ENCODE measurements at regions not wholly inside any gene's neighbourhood (a gene's known extent, or its start where the extent isn't known, plus 50 kb on each side); places are given as distances from the start of the nearest gene placed in this dataset.

DNA sequence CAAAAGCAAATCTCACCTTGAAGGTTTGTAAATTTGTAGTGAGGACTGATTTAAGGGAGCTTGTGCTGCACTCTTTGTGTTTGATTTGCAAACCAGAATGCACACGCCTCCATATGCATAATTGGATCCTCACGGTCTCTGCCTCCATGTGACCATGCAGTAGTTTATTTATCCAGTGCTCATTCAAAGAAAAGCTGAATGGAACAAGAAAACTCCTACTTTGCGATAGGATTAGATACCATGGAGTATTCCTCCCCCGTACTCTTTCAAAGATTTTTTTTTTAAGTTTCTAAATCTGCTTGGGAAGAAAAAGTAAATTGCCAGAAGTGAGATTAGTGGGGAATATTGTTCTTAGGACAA lies 290.4 kb upstream of the TUT7 start:
- Histone ChIP-seq H3K36me3 (ENCODE audit: insufficient read depth) (no peaks in the 10 kb centered on the region), H3K27ac (ENCODE audit: low read depth) (no peak overlapping the region), H3K4me3 (ENCODE audit: low read depth, low read length) (no peak overlapping the region), H3K4me1 (ENCODE audit: insufficient read depth) (no peaks in the 10 kb centered on the region)
- WGBS: 90% methylated on average over 4 of the region's 4 CpGs
- no peak for DNase-seq (ENCODE audit: extremely low spot score)

DNA sequence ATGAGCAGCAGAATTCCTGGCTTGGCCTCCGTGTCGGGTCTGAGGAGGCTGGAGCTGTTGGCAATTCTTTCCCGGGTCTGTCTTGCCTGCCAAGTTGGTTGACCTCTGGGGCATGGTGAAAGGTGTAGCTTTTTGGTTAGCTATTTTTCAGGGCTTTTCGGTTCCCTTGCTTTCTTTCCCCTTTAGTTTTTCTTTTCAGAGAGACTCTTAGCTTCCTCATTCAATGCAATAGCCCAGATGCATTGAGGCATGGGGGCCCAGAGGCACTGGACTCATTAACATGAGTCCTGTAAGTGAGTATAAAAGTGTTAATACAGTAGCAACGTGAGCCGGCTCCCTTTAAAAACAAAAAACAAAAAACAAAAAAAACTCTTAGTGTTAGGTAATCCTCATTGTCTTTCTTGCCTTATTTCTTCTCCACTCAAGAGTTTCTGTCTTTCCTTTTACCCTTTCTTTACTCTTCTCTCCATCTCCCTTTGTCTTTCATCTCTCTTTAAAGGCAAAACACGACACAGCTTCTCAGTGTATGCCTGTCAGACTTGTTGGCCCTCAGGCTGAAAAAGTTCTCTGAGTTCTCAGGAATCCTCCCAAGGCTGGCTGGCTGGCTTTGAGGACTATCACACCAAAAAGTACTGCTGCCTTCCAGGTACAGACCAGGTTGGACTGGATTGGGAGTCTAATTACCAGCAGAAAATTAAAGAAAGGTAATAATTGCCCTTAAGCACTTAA lies 289.9 kb upstream of the TUT7 start:
- no peaks in the 10 kb centered on the region for H3K36me3 ChIP-seq (ENCODE audit: insufficient read depth)
- WGBS: 91% methylated on average over 7 of the region's 7 CpGs
- no peak for DNase-seq (ENCODE audit: extremely low spot score)
- no peaks in the 10 kb centered on the region for H3K4me1 ChIP-seq (ENCODE audit: insufficient read depth)
- H3K4me3 ChIP-seq (ENCODE audit: low read depth, low read length): no peak overlapping the region
- H3K27ac ChIP-seq (ENCODE audit: low read depth): no peak overlapping the region

DNA sequence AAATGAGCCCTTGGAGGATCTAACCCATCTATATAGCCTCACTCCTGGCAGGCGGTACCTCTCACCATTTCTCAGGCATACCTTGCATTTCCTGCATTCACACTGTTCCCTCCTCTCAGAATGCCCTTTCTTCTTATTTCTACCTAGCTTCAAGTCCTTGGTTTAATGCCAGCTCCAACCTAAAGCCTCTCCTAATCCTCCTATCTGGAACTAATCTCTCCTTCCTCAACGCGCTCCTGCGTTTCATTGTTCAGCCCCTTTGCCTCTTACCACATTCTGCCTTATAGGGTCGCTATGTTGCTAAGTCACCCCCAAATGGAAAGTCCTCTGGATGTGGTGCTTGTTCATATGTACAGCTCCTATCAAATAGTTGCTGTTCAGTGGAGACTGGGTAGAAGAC lies 288.5 kb upstream of the TUT7 start:
- 92% methylated on average over 5 of the region's 5 CpGs for WGBS
- no peaks in the 10 kb centered on the region for H3K36me3 ChIP-seq (ENCODE audit: insufficient read depth)

DNA sequence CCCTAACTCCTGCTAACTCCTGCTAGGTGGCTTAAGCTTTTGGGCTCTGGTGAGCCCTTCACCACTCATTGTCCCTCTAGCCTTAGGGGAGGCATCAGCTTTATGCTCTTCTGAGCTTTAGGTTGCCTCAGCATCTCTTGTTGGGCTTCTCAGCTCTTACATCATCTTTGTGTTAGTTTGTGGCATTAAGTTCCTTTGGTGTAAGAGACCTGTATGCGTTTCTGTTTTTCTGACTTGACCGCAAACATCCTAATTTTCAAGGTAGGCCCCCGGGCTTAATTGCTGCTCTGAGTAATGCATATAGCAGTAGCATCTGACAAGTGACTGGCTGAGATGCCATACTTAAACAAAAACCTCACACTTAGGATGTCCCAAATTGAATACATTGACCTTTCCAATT lies 287.8 kb upstream of the TUT7 start:
- H3K36me3 ChIP-seq (ENCODE audit: insufficient read depth): no peaks in the 10 kb centered on the region
- WGBS: 96% methylated on average over 3 of the region's 3 CpGs
- H3K4me3 ChIP-seq (ENCODE audit: low read depth, low read length): no peak overlapping the region
- DNase-seq (ENCODE audit: extremely low spot score): no peak
- H3K27ac ChIP-seq (ENCODE audit: low read depth): no peak overlapping the region
- H3K4me1 ChIP-seq (ENCODE audit: insufficient read depth): no peaks in the 10 kb centered on the region

More for the DNA sequence above, 288.5 kb upstream of the TUT7 start:
- Histone ChIP-seq H3K4me1 (ENCODE audit: insufficient read depth) (no peaks in the 10 kb centered on the region), H3K4me3 (ENCODE audit: low read depth, low read length) (no peak overlapping the region), H3K27ac (ENCODE audit: low read depth) (no peak overlapping the region)
- no peak for DNase-seq (ENCODE audit: extremely low spot score)

DNA sequence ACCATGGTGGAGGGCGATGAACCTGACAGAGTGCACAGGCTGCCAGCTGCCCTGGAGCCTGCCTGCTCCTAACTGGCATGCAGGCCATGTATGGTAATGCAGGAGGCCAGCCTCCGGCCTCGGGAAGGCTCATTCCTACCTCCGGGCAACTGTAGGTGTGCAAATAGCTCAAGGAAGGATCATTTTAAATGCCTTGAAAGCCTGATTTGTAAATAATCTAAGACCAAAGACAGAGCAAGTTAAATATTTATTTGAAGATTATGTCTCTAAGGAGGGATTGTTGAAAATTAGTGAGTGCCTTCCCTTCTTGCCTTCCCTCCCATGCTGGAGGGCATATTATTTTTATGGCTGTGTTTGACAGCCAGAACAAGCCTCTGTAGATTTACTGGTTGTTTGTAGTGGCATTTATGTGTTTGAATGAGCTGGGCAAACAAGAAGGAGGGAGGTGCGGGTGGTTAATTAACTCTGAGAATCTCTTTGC lies 285.7 kb upstream of the TUT7 start:
- DNase-seq (ENCODE audit: extremely low spot score): no peak
- WGBS: 70% methylated on average over 5 of the region's 5 CpGs
- Histone ChIP-seq H3K27ac (ENCODE audit: low read depth) (no peak overlapping the region), H3K4me1 (ENCODE audit: insufficient read depth) (no peaks in the 10 kb centered on the region), H3K4me3 (ENCODE audit: low read depth, low read length) (no peak overlapping the region), H3K36me3 (ENCODE audit: insufficient read depth) (no peaks in the 10 kb centered on the region)

DNA sequence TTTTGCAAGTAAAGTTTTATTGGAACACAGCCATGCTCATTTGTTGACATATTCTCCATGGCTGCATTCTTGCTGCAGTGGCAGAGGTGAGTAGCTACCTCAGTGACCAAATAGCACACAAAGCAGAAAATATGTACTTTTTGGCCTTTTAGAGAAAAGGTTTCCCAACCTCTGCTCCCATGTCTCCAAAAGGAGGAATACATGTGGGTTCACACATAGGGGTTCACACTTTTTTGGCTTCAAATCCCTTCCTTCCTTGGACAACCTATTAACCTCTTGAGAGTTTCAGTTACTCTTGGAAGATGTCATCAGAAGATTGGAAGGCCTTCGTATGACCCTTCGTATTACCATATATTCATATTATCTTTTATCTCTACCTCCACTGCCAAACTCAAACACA lies 285.1 kb upstream of the TUT7 start:
- no peaks in the 10 kb centered on the region for H3K36me3 ChIP-seq (ENCODE audit: insufficient read depth)
- no peaks in the 10 kb centered on the region for H3K4me1 ChIP-seq (ENCODE audit: insufficient read depth)
- no peak overlapping the region for H3K4me3 ChIP-seq (ENCODE audit: low read depth, low read length)
- no peak for DNase-seq (ENCODE audit: extremely low spot score)
- WGBS: 97% methylated on average over 2 of the region's 2 CpGs
- H3K27ac ChIP-seq (ENCODE audit: low read depth): no peak overlapping the region

DNA sequence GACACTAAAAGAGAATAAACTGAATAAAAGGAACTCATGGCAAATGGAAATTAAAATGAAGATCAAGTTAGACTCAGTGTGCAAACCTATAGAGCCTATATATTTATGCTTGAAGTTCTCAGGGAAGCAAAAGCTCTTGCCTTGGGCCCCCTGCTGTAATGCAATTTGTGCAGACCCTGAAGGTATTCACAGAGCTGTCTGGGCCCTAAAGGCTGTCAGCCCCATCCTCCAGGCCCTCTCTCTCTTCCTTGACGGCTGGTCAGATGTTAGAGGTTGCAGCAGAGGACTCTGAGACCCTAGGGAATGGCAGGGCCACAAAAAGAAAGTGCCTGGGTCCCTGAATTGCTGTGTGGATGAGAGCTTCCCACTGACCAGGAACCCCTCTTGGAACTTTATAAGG lies 283.9 kb upstream of the TUT7 start:
- Histone ChIP-seq H3K36me3 (ENCODE audit: insufficient read depth) (no peaks in the 10 kb centered on the region), H3K27ac (ENCODE audit: low read depth) (no peak overlapping the region), H3K4me3 (ENCODE audit: low read depth, low read length) (no peak overlapping the region), H3K4me1 (ENCODE audit: insufficient read depth) (no peaks in the 10 kb centered on the region)
- DNase-seq (ENCODE audit: extremely low spot score): no peak
- WGBS: 94% methylated on average over 1 of the region's 1 CpG

DNA sequence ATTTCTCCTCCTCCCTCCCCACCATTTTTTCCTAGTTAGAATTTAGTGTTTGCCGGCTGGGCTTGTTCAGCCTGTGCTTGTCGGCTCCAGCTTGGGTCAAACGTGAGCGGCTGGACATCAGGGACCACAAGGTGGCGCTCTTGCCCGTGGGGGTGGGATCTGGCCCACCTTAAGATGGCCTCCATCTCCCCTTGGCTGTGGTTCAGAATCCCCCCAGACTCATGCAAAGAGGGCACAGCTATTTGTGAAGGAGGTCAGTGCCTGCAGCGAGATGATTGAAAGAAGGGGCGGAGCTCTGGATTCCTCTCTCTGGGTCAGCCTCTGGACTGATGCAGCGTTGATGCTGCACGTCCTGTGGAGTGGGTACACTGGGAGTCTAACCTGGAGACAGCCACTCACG lies 283.3 kb upstream of the TUT7 start:
- H3K27ac ChIP-seq (ENCODE audit: low read depth): no peak overlapping the region
- WGBS: 57% methylated on average over 11 of the region's 11 CpGs
- DNase-seq (ENCODE audit: extremely low spot score): no peak

DNA sequence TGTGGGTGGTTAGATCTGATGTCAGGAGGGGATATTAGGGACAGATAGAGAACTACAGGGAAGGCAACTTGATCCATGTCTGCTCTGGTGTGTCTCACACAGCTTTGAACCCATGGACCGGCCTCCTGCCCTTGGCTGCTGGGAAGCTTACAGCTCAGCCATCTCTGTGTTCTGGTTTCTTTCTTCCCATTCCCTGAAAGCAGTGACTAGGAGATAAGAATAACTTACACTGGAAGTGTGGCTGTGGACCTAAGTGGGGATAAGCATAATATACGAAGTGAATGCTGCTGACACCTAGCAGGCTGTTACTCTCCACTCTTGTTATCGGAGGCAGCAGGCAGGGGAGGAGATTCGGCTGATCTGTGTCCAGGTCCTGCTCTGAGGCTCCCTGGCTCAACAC lies 282.3 kb upstream of the TUT7 start:
- Histone ChIP-seq H3K27ac (ENCODE audit: low read depth) (no peak overlapping the region), H3K4me1 (ENCODE audit: insufficient read depth) (no peaks in the 10 kb centered on the region), H3K36me3 (ENCODE audit: insufficient read depth) (no peaks in the 10 kb centered on the region), H3K4me3 (ENCODE audit: low read depth, low read length) (no peak overlapping the region)
- 62% methylated on average over 4 of the region's 4 CpGs for WGBS
- DNase-seq (ENCODE audit: extremely low spot score): no peak

More for the DNA sequence above, 283.3 kb upstream of the TUT7 start:
- no peak overlapping the region for H3K4me3 ChIP-seq (ENCODE audit: low read depth, low read length)
- no peaks in the 10 kb centered on the region for H3K36me3 ChIP-seq (ENCODE audit: insufficient read depth)
- H3K4me1 ChIP-seq (ENCODE audit: insufficient read depth): no peaks in the 10 kb centered on the region

DNA sequence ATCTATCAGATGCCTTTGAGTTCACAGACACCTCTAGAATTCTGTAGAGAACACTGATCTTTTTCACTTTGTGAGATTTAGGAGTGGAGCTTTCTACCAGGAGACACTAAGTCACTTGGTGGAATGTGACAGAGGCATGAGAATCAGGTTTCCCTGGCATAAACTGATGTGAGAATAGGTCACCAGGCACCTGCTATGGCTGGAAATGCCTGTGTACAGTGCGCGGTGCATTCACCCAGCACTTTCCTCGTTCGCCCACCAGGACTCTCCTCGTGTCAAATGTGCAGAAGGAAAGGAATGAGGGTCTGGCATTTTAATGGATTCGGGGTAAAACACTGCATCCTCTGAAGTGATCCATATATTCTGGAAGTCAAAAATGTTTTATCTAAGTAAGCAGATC lies 281.8 kb upstream of the TUT7 start:
- H3K27ac ChIP-seq (ENCODE audit: low read depth): no peak overlapping the region
- no peaks in the 10 kb centered on the region for H3K4me1 ChIP-seq (ENCODE audit: insufficient read depth)
- no peak overlapping the region for H3K4me3 ChIP-seq (ENCODE audit: low read depth, low read length)
- no peaks in the 10 kb centered on the region for H3K36me3 ChIP-seq (ENCODE audit: insufficient read depth)
- 93% methylated on average over 6 of the region's 6 CpGs for WGBS
- DNase-seq (ENCODE audit: extremely low spot score): no peak

DNA sequence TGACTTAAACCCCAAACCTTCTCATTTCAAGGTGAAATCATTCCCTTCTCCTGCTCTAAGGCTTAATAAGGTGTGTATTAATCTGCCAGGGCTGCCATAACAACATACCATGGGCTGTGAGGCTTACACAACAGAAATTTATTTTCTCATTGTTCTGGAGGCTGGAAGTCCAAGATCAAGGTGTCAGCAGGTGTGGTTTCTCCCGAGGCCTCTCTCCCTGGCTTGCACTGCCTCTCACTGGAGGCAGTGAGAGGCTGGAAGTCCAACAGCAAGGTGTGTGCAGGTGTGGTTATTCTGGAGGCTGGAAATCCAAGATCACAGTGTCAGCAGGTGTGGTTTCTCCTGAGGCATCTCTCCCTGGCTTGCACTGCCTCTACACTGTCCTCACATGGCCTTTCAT lies 280.3 kb upstream of the TUT7 start:
- no peak overlapping the region for H3K4me3 ChIP-seq (ENCODE audit: low read depth, low read length)
- H3K27ac ChIP-seq (ENCODE audit: low read depth): no peak overlapping the region
- no peak for DNase-seq (ENCODE audit: extremely low spot score)
- no peaks in the 10 kb centered on the region for H3K36me3 ChIP-seq (ENCODE audit: insufficient read depth)
- H3K4me1 ChIP-seq (ENCODE audit: insufficient read depth): no peaks in the 10 kb centered on the region
- WGBS: 87% methylated on average over 1 of the region's 1 CpG

DNA sequence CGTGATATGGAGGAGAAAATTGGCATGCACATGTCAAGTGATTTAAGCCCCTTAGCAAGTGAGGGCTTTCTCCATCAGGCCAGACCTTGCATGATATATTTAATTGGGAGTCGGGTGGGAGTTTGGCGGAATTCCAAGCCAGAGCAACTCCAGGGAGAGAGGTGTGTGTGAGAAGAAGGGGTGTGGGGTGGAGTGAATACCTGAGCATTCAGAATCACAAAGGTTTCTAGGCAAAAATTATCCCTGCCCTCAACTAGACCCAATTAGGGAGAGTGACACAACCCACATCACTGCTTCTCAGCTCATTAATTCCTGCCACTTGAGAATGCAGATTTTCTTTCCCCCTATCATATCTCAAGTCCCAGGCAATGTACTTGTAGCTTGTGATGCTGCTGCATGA lies 279.7 kb upstream of the TUT7 start:
- Histone ChIP-seq H3K4me1 (ENCODE audit: insufficient read depth) (no peaks in the 10 kb centered on the region), H3K4me3 (ENCODE audit: low read depth, low read length) (no peak overlapping the region), H3K27ac (ENCODE audit: low read depth) (no peak overlapping the region), H3K36me3 (ENCODE audit: insufficient read depth) (no peaks in the 10 kb centered on the region)
- 80% methylated on average over 3 of the region's 3 CpGs for WGBS
- DNase-seq (ENCODE audit: extremely low spot score): no peak

DNA sequence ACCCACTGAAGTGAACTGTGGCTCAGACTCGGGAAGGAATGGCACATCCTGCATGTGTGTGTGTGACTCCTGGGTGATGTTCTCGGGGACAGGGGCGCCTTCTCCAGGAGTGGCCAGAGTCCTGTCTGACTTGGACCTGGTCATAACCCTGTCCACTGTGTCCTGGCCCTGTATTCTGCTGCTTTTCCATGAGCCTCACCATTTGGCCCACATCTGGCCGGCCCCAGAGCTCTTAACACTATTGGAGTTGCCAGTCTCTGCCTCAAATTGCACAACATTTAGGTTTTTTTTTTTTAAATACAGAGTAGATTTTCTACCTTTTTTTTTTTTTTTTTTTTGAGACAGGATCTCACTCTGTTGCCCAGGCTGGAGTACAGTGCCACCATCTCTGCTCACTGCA lies 278.3 kb upstream of the TUT7 start:
- no peak overlapping the region for H3K27ac ChIP-seq (ENCODE audit: low read depth)
- no peaks in the 10 kb centered on the region for H3K4me1 ChIP-seq (ENCODE audit: insufficient read depth)
- DNase-seq (ENCODE audit: extremely low spot score): no peak
- no peaks in the 10 kb centered on the region for H3K36me3 ChIP-seq (ENCODE audit: insufficient read depth)
- 94% methylated on average over 4 of the region's 4 CpGs for WGBS
- H3K4me3 ChIP-seq (ENCODE audit: low read depth, low read length): no peak overlapping the region

DNA sequence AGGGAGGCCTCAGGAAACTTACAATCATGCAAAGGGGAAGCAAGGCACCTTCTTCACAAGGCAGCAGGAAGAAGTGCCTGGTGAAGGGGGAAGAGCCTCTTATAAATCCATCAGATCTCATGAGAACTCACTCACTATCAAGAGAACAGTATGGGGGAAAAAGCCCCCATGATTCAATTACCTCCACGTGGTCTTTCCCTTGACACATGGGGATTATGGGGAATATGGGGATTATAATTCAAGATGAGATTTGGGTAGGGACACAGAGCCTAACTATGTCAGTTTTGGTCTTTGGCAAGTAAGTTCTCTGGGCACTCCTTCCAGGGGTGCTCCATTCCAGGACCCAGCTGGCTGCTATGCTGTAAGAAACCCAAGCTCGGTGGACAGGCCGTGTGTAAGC lies 275.3 kb upstream of the TUT7 start:
- Histone ChIP-seq H3K4me1 (ENCODE audit: insufficient read depth) (no peaks in the 10 kb centered on the region), H3K36me3 (ENCODE audit: insufficient read depth) (no peaks in the 10 kb centered on the region), H3K4me3 (ENCODE audit: low read depth, low read length) (no peak overlapping the region), H3K27ac (ENCODE audit: low read depth) (no peak overlapping the region)
- WGBS: 84% methylated on average over 3 of the region's 3 CpGs
- no peak for DNase-seq (ENCODE audit: extremely low spot score)

DNA sequence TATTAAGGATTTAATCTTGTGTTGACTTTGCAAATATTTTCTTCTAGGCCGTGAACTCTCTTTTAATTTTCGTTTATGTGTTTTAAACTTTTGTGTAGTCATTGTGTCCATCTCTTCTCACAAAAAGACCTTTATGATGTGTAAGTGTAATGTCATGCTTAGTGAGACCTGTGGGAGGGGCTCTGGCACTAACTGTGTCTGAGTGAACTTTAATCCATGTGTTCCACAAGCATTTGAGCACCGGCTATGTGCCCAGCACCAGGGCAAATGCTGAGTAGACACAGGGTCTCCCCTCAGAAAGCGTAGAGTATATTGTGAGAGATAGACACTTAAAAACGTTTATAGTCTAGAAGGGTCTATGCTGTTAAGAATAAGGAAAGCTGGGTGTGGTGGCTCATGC lies 272.6 kb upstream of the TUT7 start:
- Histone ChIP-seq H3K4me3 (ENCODE audit: low read depth, low read length) (no peak overlapping the region), H3K27ac (ENCODE audit: low read depth) (no peak overlapping the region), H3K4me1 (ENCODE audit: insufficient read depth) (no peaks in the 10 kb centered on the region), H3K36me3 (ENCODE audit: insufficient read depth) (no peaks in the 10 kb centered on the region)
- no peak for DNase-seq (ENCODE audit: extremely low spot score)
- 87% methylated on average over 5 of the region's 5 CpGs for WGBS
